HG02610 (cell line): ENCODE measurements at regions not wholly inside any gene's neighbourhood (a gene's known extent, or its start where the extent isn't known, plus 50 kb on each side); places are given as distances from the start of the nearest gene placed in this dataset.
A peak's percentile ranks its signal among the peaks of the same experiment; 100 is the strongest.
"Not testable (repeated sequence)": the region's sequence is repeated elsewhere in the genome, so short reads cannot be mapped to it uniquely, and the experiment has no call there.

Experiments used
- ATAC-seq: cut with Tn5 transposase; IDR thresholded peaks from one replicate; pipeline ENCODE4 v1.9.1; 2021; ENCODE audit warnings: mild to moderate bottlenecking, moderate library complexity; ENCODE audit not compliant: unreplicated experiment

- no peak for ATAC-seq
Observed at GRCh38 chr5:25458628-25459027, 813.9 kb upstream of the CDH10 start.

- peak; percentile 61 for ATAC-seq
Observed at GRCh38 chr5:25453500-25453899, 808.7 kb upstream of the CDH10 start.

- ATAC-seq: no peak
Observed at GRCh38 chr5:25451294-25451693, 806.5 kb upstream of the CDH10 start.

- ATAC-seq: no peak
Observed at GRCh38 chr5:25448646-25449045, 803.9 kb upstream of the CDH10 start.

- no peak for ATAC-seq
Observed at GRCh38 chr5:25448190-25448621, 803.4 kb upstream of the CDH10 start.

- not testable (repeated sequence) for ATAC-seq
Observed at GRCh38 chr5:25446061-25446420, 801.3 kb upstream of the CDH10 start.

GRCh38 chr5:25445381-25446060 is 800.7 kb upstream of the CDH10 start:
- ATAC-seq: not testable (repeated sequence)

GRCh38 chr5:25444697-25445096 is 799.9 kb upstream of the CDH10 start:
- no peak for ATAC-seq

- no peak for ATAC-seq
Observed at GRCh38 chr5:25441810-25442209, 797.0 kb upstream of the CDH10 start.

GRCh38 chr5:25439025-25439424 is 794.2 kb upstream of the CDH10 start:
- no peak for ATAC-seq

- ATAC-seq: not testable (repeated sequence)
Observed at GRCh38 chr5:25438375-25438774, 793.6 kb upstream of the CDH10 start.

- ATAC-seq: no peak
Observed at GRCh38 chr5:25436452-25436851, 791.7 kb upstream of the CDH10 start.

GRCh38 chr5:25435882-25436281 is 791.1 kb upstream of the CDH10 start:
- ATAC-seq: no peak

- no peak for ATAC-seq
Observed at GRCh38 chr5:25427240-25427639, 782.5 kb upstream of the CDH10 start.

GRCh38 chr5:25423271-25423670 is 778.5 kb upstream of the CDH10 start:
- ATAC-seq: no peak

- ATAC-seq: no peak
Observed at GRCh38 chr5:25419684-25420083, 774.9 kb upstream of the CDH10 start.

GRCh38 chr5:25418978-25419377 is 774.2 kb upstream of the CDH10 start:
- no peak for ATAC-seq

- ATAC-seq: no peak
Observed at GRCh38 chr5:25418319-25418859, 773.6 kb upstream of the CDH10 start.

- ATAC-seq: no peak
Observed at GRCh38 chr5:25416960-25417359, 772.2 kb upstream of the CDH10 start.

GRCh38 chr5:25415970-25416369 is 771.2 kb upstream of the CDH10 start:
- ATAC-seq: no peak

- ATAC-seq: no peak
Observed at GRCh38 chr5:25414742-25415141, 770.0 kb upstream of the CDH10 start.

- no peak for ATAC-seq
Observed at GRCh38 chr5:25412116-25412661, 767.4 kb upstream of the CDH10 start.

GRCh38 chr5:25407365-25407764 is 762.6 kb upstream of the CDH10 start:
- not testable (repeated sequence) for ATAC-seq
